Thyroid gland (tissue), 4 donors: ENCODE measurements at regions not wholly inside any gene's neighbourhood (a gene's known extent, or its start where the extent isn't known, plus 50 kb on each side); places are given as distances from the start of the nearest gene placed in this dataset.

Experiments
- POLR2A ChIP-seq, 2 donors: fragments of 450-650 bp; IDR thresholded peaks; one replicate each; pipeline ENCODE4 v1.6.1; 2017; ENCODE audit warnings: antibody characterized with exemption in 2 of 2, mild to moderate bottlenecking in 2 of 2, moderate library complexity in 1 of 2
- TF ChIP-seq, protein P1 (sequence below), 6 experiments: fragments of 200-600 bp in 3 of 6; fragments of 450-650 bp in 3 of 6; sonication (generic) in 3 of 6; IDR thresholded peaks; one replicate each; pipeline ENCODE4 v1.5.1; 2016 to 2019; ENCODE audit warnings: antibody characterized with exemption in 6 of 6, mild to moderate bottlenecking in 2 of 6, inconsistent platforms in 1 of 6, moderate library complexity in 1 of 6

DNA sequence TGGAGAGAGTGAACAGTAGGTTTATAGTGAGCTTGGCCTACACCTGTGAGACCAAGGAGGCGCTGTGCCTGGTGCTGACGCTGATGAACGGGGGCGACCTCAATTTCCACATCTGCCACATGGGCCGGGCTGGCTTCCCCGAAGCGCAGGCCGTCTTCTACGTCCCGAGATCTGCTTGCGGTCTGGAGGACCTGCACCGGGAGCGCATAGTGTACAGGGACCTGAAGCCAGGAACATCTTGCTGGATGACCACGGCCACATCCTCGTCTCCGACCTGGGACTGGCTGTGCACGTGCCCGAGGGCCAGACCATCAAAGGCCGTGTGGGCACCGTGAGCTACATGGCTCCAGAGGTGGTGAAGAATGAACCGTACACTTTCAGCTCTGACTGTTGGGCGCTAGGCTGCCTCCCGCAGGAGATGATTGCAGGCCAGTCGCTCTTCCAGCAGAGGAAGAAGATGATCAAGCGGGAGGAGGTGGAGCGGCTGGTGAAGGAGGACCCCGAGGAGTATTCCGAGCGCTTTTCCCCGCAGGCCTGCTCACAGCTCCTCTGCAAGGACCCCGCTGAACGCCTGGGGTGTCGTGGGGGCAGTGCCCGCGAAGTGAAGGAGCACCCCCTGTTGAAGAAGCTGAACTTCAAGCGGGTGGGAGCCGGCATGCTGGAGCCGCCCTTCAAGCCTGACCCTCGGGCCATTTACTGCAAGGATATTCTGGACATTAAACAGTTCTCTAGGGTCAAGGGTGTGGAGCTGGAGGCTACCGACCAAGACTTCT is 139.0 kb downstream of the ZDHHC20 start:
- TF ChIP-seq, protein P1, sequence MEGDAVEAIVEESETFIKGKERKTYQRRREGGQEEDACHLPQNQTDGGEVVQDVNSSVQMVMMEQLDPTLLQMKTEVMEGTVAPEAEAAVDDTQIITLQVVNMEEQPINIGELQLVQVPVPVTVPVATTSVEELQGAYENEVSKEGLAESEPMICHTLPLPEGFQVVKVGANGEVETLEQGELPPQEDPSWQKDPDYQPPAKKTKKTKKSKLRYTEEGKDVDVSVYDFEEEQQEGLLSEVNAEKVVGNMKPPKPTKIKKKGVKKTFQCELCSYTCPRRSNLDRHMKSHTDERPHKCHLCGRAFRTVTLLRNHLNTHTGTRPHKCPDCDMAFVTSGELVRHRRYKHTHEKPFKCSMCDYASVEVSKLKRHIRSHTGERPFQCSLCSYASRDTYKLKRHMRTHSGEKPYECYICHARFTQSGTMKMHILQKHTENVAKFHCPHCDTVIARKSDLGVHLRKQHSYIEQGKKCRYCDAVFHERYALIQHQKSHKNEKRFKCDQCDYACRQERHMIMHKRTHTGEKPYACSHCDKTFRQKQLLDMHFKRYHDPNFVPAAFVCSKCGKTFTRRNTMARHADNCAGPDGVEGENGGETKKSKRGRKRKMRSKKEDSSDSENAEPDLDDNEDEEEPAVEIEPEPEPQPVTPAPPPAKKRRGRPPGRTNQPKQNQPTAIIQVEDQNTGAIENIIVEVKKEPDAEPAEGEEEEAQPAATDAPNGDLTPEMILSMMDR (IDR thresholded peaks at IDR 0.05), result no peak
- TF ChIP-seq POLR2A (IDR thresholded peaks at IDR 0.05), result no peak
